Stimulated activated CD8-positive, alpha-beta memory T cell treated with anti-CD3 and anti-CD28 coated beads, Interleukin-12 subunit alpha, Interleukin-12 subunit beta, amount 100 ng/mL, for 24 hours (primary cell): ENCODE measurements at regions not wholly inside any gene's neighbourhood (a gene's known extent, or its start where the extent isn't known, plus 50 kb on each side); places are given as distances from the start of the nearest gene placed in this dataset.

Source experiments
- DNase-seq: peaks from one replicate; pipeline ENCODE4 v3.0.0-alpha.2; 2020; ENCODE audit errors: extremely low read depth

- no peak for DNase-seq
These were observed 176.3 kb upstream of the PARP11 start for GRCh38 chr12:4049298-4050080.

- no peak for DNase-seq
These were observed 174.2 kb upstream of the PARP11 start for GRCh38 chr12:4047421-4047820.

GRCh38 chr12:4046495-4046840 lies 173.3 kb upstream of the PARP11 start:
- no peak for DNase-seq

GRCh38 chr12:4045786-4046494 lies 172.7 kb upstream of the PARP11 start:
- no peak for DNase-seq

- no peak for DNase-seq
These were observed 171.8 kb upstream of the PARP11 start for GRCh38 chr12:4044736-4045730.

GRCh38 chr12:4044101-4044500 lies 170.9 kb upstream of the PARP11 start:
- DNase-seq, result no peak

GRCh38 chr12:4041187-4041885 lies 168.1 kb upstream of the PARP11 start:
- no peak for DNase-seq

- DNase-seq, result no peak
These were observed 166.7 kb upstream of the PARP11 start for GRCh38 chr12:4039931-4040330.

GRCh38 chr12:4037747-4038312 lies 164.6 kb upstream of the PARP11 start:
- no peak for DNase-seq

- DNase-seq, result no peak
These were observed 163.6 kb upstream of the PARP11 start for GRCh38 chr12:4036671-4037271.

GRCh38 chr12:4034921-4035320 lies 161.7 kb upstream of the PARP11 start:
- DNase-seq, result no peak

- DNase-seq, result no peak
These were observed 159.9 kb upstream of the PARP11 start for GRCh38 chr12:4032924-4033615.

- no peak for DNase-seq
These were observed 158.6 kb upstream of the PARP11 start for GRCh38 chr12:4031703-4032291.

- peak; percentile 45 for DNase-seq
These were observed 157.9 kb upstream of the PARP11 start for GRCh38 chr12:4030929-4031702.

- peak; percentile 17 for DNase-seq
These were observed 154.2 kb upstream of the PARP11 start for GRCh38 chr12:4027412-4027811.

- DNase-seq, result no peak
These were observed 153.3 kb upstream of the PARP11 start for GRCh38 chr12:4026517-4026916.

GRCh38 chr12:4026020-4026358 lies 152.8 kb upstream of the PARP11 start:
- DNase-seq, result no peak

GRCh38 chr12:4025181-4026019 lies 152.2 kb upstream of the PARP11 start:
- DNase-seq, result no peak
